Prostate gland (tissue), 2 donors: ENCODE measurements at regions not wholly inside any gene's neighbourhood (a gene's known extent, or its start where the extent isn't known, plus 50 kb on each side); places are given as distances from the start of the nearest gene placed in this dataset.

Source experiments
- DNase-seq: peaks from one replicate; pipeline ENCODE4 v3.0.0-alpha.2; 2019; ENCODE audit warnings: low spot score
- H3K27ac ChIP-seq, 2 donors: fragments of 200-600 bp; sonication (generic); 2 replicates each; pipeline ENCODE4 v1.5.1; 2017 to 2019
- H3K27me3 ChIP-seq: fragments of 200-600 bp; sonication (generic); replicated peaks from 2 replicates; pipeline ENCODE4 v1.5.1; 2019; ENCODE audit not compliant: insufficient read depth
- H3K36me3 ChIP-seq, 2 donors: fragments of 200-600 bp; sonication (generic); 1 replicate in 1 of 2; 2 replicates in 1 of 2; pipeline versions ENCODE4 v1.5.1 to v1.8.1; 2017 to 2019
- H3K4me1 ChIP-seq: fragments of 200-600 bp; sonication (generic); replicated peaks from 2 replicates; pipeline ENCODE4 v1.5.1; 2019
- H3K4me3 ChIP-seq, 2 donors: fragments of 200-600 bp; sonication (generic); 2 replicates each; pipeline ENCODE4 v1.5.1; 2017 to 2019
- H3K9me3 ChIP-seq: fragments of 200-600 bp; sonication (generic); 2 replicates; pipeline ENCODE4 v1.5.1; 2017
- CTCF ChIP-seq, 4 experiments: fragments of 200-600 bp in 2 of 4; fragments of 450-650 bp in 2 of 4; sonication (generic) in 2 of 4; IDR thresholded peaks; 1 replicate in 3 of 4; 2 replicates in 1 of 4; pipeline ENCODE4 v1.5.1; 2016 to 2019; ENCODE audit warnings: antibody characterized with exemption in 4 of 4, mild to moderate bottlenecking in 2 of 4, moderate library complexity in 2 of 4
- POLR2A ChIP-seq: fragments of 450-650 bp; IDR thresholded peaks from one replicate; pipeline ENCODE4 v1.6.1; 2016; ENCODE audit warnings: antibody characterized with exemption, mild to moderate bottlenecking
- POLR2AphosphoS5 ChIP-seq: sonication (generic); formaldehyde crosslinking; IDR thresholded peaks from one replicate; pipeline ENCODE4 v1.6.1; 2017; ENCODE audit warnings: antibody characterized with exemption
- WGBS: methylation state at CpG from one replicate; pipeline ENCODE4 v1.1.5; 2018; 5-methylcytosine and 5-hydroxymethylcytosine counted together
- intact Hi-C: fragments of 100-400 bp; cut with DNase I; formaldehyde crosslinking; loops from one replicate; pipeline ENCODE4 v1.14.2; 2022

GRCh38 chr9:82726424-82727276 is 336.3 kb downstream of the RASEF start:
- no peaks in the 10 kb centered on the region for H3K9me3 ChIP-seq
- TF ChIP-seq POLR2A (no peak), CTCF (IDR thresholded peaks at IDR 0.05) (no peak), POLR2AphosphoS5 (no peak)
- intact Hi-C loops, result no loop called here
- WGBS, result 76% methylated on average over 6 of the region's 6 CpGs
- H3K4me3 ChIP-seq, result no peak overlapping the region
- H3K27ac ChIP-seq, result no peak overlapping the region
- DNase-seq, result no peak
- no peaks in the 10 kb centered on the region for H3K4me1 ChIP-seq
- H3K27me3 ChIP-seq, result no peaks in the 10 kb centered on the region
- no peaks in the 10 kb centered on the region for H3K36me3 ChIP-seq

GRCh38 chr9:82729141-82729540 is 333.8 kb downstream of the RASEF start:
- no peaks in the 10 kb centered on the region for H3K27me3 ChIP-seq
- no peak overlapping the region for H3K4me3 ChIP-seq
- no peaks in the 10 kb centered on the region for H3K36me3 ChIP-seq
- TF ChIP-seq POLR2A (no peak), CTCF (IDR thresholded peaks at IDR 0.05) (no peak), POLR2AphosphoS5 (no peak)
- intact Hi-C loops, result no loop called here
- WGBS, result 92% methylated on average over 6 of the region's 6 CpGs
- DNase-seq, result no peak
- no peaks in the 10 kb centered on the region for H3K4me1 ChIP-seq
- H3K9me3 ChIP-seq, result no peaks in the 10 kb centered on the region
- H3K27ac ChIP-seq, result no peak overlapping the region

- H3K27me3 ChIP-seq, result no peaks in the 10 kb centered on the region
- intact Hi-C loops, result no loop called here
- no peak overlapping the region for H3K4me3 ChIP-seq
- H3K4me1 ChIP-seq, result no peaks in the 10 kb centered on the region
- WGBS, result 68% methylated on average over 1 of the region's 1 CpG
- H3K36me3 ChIP-seq, result no peaks in the 10 kb centered on the region
- H3K9me3 ChIP-seq, result no peaks in the 10 kb centered on the region
- DNase-seq, result no peak
- no peak for TF ChIP-seq CTCF (IDR thresholded peaks at IDR 0.05)
- TF ChIP-seq POLR2AphosphoS5, result no peak
- no peak for TF ChIP-seq POLR2A
- no peak overlapping the region for H3K27ac ChIP-seq
Observed at GRCh38 chr9:82729991-82730589, 332.9 kb downstream of the RASEF start.

- H3K27ac ChIP-seq, result no peak overlapping the region
- no peak for DNase-seq
- no peak for TF ChIP-seq POLR2AphosphoS5
- no peak for TF ChIP-seq POLR2A
- H3K36me3 ChIP-seq, result no peaks in the 10 kb centered on the region
- no peaks in the 10 kb centered on the region for H3K4me1 ChIP-seq
- 16% methylated on average over 3 of the region's 3 CpGs for WGBS
- H3K9me3 ChIP-seq, result no peaks in the 10 kb centered on the region
- no peaks in the 10 kb centered on the region for H3K27me3 ChIP-seq
- H3K4me3 ChIP-seq, result no peak overlapping the region
- intact Hi-C loops, result no loop called here
Observed at GRCh38 chr9:82732928-82733327, 330.0 kb downstream of the RASEF start.

GRCh38 chr9:82736126-82736525 is 326.8 kb downstream of the RASEF start:
- Histone ChIP-seq H3K4me3 (no peak overlapping the region), H3K4me1 (no peaks in the 10 kb centered on the region), H3K36me3 (no peaks in the 10 kb centered on the region), H3K27ac (no peak overlapping the region), H3K27me3 (no peaks in the 10 kb centered on the region), H3K9me3 (no peaks in the 10 kb centered on the region)
- intact Hi-C loops, result no loop called here
- no peak for DNase-seq
- 94% methylated on average over 4 of the region's 4 CpGs for WGBS
- TF ChIP-seq POLR2A, result no peak
- no peak for TF ChIP-seq CTCF (IDR thresholded peaks at IDR 0.05)
- no peak for TF ChIP-seq POLR2AphosphoS5
